Choroid plexus epithelial cell (primary cell): ENCODE measurements at regions not wholly inside any gene's neighbourhood (a gene's known extent, or its start where the extent isn't known, plus 50 kb on each side); places are given as distances from the start of the nearest gene placed in this dataset.
"Not testable (repeated sequence)": the region's sequence is repeated elsewhere in the genome, so short reads cannot be mapped to it uniquely, and the experiment has no call there.

Experiments
- DNase-seq: peaks from one replicate; pipeline ENCODE4 v3.0.0-alpha.2; 2010; ENCODE audit warnings: low read depth
- H3K4me3 ChIP-seq: 2 replicates; pipeline ENCODE4 v1.5.1; 2011; ENCODE audit warnings: low read depth, mild to moderate bottlenecking, control low read depth, low read length, moderate library complexity
- TF ChIP-seq, protein P1 (sequence below): conservative IDR thresholded peaks from 2 replicates; pipeline ENCODE4 v1.5.1; 2011; ENCODE audit warnings: low read depth, mild to moderate bottlenecking, control low read depth, inconsistent platforms, low read length, moderate library complexity

GRCh38 chr6:56720882-56721281 is 78.2 kb upstream of the DST start:
- TF ChIP-seq, protein P1, sequence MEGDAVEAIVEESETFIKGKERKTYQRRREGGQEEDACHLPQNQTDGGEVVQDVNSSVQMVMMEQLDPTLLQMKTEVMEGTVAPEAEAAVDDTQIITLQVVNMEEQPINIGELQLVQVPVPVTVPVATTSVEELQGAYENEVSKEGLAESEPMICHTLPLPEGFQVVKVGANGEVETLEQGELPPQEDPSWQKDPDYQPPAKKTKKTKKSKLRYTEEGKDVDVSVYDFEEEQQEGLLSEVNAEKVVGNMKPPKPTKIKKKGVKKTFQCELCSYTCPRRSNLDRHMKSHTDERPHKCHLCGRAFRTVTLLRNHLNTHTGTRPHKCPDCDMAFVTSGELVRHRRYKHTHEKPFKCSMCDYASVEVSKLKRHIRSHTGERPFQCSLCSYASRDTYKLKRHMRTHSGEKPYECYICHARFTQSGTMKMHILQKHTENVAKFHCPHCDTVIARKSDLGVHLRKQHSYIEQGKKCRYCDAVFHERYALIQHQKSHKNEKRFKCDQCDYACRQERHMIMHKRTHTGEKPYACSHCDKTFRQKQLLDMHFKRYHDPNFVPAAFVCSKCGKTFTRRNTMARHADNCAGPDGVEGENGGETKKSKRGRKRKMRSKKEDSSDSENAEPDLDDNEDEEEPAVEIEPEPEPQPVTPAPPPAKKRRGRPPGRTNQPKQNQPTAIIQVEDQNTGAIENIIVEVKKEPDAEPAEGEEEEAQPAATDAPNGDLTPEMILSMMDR: no peak
- no peak overlapping the region for H3K4me3 ChIP-seq
- DNase-seq: no peak

DNA sequence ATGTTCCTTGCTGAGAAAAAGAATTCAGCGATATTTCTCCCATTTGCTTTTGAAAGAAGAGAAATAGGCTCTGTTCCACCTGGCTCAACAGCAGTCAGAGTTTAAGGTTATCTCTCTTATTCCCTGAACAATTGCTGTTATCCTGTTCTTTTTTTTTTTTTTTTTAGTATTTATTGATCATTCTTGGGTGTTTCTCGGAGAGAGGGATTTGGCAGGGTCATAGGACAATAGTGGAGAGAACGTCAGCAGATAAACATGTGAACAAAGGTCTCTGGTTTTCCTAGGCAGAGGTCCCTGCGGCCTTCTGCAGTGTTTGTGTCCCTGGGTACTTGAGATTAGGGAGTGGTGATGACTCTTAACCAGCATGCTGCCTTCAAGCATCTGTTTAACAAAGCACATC is 77.5 kb upstream of the DST start:
- not testable (repeated sequence) for DNase-seq, H3K4me3 ChIP-seq

DNA sequence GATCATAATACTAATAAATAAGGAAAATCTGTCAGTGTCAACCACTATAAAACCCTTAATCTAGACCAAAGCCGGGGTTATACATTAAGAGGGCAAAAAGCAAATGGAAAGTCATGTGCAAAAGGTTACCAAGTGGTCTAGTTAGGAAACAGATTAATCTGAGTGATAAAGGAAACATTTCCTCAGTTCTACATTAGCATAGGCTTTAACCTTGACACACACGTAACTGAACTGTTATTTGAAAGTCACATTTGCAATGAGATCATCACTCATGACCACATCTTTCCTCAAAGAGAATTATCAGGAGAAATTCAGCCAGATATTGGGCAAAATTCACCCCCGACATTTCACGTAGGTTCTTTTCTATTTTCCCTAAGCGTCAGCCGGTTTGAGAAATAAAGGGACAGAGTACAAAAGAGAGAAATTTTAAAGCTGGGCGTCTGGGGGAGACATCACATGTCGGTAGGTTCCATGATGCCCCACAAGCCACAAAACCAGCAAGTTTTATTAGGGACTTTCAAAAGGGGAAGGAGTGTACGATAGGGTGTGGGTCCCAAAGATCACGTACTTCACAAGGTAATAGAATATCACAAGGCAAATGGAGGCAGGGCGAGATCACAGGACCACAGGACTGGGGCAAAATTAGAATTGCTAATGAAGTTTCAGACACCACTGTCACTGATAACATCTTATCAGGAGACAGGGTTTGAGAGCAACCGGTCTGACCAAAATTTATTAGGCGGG is 76.8 kb upstream of the DST start:
- DNase-seq: peak; percentile 65
- not testable (repeated sequence) for H3K4me3 ChIP-seq

DNA sequence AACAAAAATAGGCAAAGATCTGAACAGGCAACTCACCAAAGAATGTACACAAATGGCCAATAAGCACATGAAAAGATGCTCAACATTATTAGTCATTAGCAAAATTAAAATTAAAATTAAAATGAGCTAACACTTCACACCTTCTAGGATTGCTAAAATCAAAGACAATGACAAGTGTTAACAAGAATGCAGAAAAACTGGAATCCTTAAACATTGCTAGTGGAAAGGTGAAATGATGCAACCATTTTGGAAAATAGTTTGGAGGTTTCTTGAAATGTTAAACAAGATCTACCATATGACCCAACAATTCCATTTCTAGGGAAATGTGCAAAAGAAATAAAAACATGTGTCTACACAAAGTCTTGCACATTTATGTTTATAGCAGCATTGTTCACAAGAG is 75.5 kb upstream of the DST start:
- no peak for DNase-seq
- H3K4me3 ChIP-seq: no peak overlapping the region
- TF ChIP-seq, protein P1: no peak

DNA sequence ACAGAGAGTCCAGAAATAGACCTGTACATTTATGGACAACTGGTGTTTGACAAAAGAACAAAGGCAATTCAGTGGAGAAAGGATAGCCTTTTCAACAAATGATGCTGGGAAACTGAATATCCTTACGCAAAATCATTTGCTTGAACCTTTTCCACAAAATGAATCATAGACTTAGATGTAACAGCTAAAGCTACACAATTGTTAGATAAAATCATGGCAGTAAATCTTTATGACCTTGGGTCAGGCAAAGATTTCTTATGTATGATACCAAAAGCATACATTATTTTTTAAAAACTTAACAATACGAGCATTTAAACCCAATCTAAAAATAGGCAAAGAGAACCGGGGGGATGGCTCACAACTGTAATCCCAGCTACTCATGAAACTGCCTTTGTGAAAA is 73.5 kb upstream of the DST start:
- no peak overlapping the region for H3K4me3 ChIP-seq
- DNase-seq: no peak
- TF ChIP-seq, protein P1: no peak

DNA sequence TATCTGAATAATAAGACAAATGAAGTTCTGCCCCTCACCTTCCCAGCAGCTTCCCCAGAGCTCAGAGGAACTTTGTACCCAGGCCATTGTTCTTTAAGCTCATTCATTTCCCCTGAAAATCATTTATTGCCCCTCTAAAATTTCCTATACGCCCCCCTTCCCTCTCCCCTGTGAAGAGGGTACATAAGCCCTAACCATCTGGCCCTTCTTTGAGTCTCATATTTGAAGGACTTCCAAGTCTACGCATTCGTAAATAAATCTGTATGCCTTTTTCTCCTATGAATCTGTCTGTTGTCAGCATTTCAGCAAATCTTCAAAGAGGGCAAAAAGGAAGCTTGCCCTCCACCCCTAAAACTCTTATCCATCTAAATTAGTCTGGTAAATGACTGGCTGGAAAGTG is 73.1 kb upstream of the DST start:
- no peak for DNase-seq
- TF ChIP-seq, protein P1: no peak

GRCh38 chr6:56714982-56715456 is 72.3 kb upstream of the DST start:
- H3K4me3 ChIP-seq: no peak overlapping the region
- TF ChIP-seq, protein P1: no peak
- peak; percentile 78 for DNase-seq

More for the DNA sequence above, 73.1 kb upstream of the DST start:
- H3K4me3 ChIP-seq: no peak overlapping the region

GRCh38 chr6:56714273-56714672 is 71.6 kb upstream of the DST start:
- no peak overlapping the region for H3K4me3 ChIP-seq
- DNase-seq: no peak
- TF ChIP-seq, protein P1: peak; percentile 8
